Smooth muscle cell (in vitro differentiated cells): ENCODE measurements at regions not wholly inside any gene's neighbourhood (a gene's known extent, or its start where the extent isn't known, plus 50 kb on each side); places are given as distances from the start of the nearest gene placed in this dataset.

Experiments used
- DNase-seq: peaks from one replicate; lab custom pipeline; 2025; ENCODE audit not compliant: unreplicated experiment; lab: John Stamatoyannopoulos, UW
- H2AFZ ChIP-seq: fragments of 200-600 bp; sonication (generic); 2 replicates; pipeline ENCODE4 v1.6.0; 2016; ENCODE audit warnings: antibody characterized with exemption, low read depth, mild to moderate bottlenecking
- H3F3A ChIP-seq: fragments of 200-600 bp; sonication (generic); 2 replicates; pipeline ENCODE4 v1.6.0; 2017; ENCODE audit warnings: antibody characterized with exemption, low read depth
- H3K27ac ChIP-seq: fragments of 200-600 bp; sonication (generic); 2 replicates; pipeline ENCODE4 v1.5.1; 2016; ENCODE audit warnings: low read depth, mild to moderate bottlenecking
- H3K27me3 ChIP-seq: fragments of 200-600 bp; sonication (generic); 2 replicates; pipeline ENCODE4 v1.6.1; 2016; ENCODE audit warnings: low read depth, mild to moderate bottlenecking
- H3K36me3 ChIP-seq: fragments of 200-600 bp; sonication (generic); 2 replicates; pipeline ENCODE4 v1.5.1; 2016; ENCODE audit warnings: low read depth
- H3K4me1 ChIP-seq: fragments of 200-600 bp; sonication (generic); 2 replicates; pipeline ENCODE4 v1.5.1; 2016; ENCODE audit warnings: low read depth
- H3K4me2 ChIP-seq: fragments of 200-600 bp; sonication (generic); 2 replicates; pipeline ENCODE4 v1.6.0; 2016; ENCODE audit warnings: mild to moderate bottlenecking
- H3K4me3 ChIP-seq: fragments of 200-600 bp; sonication (generic); 2 replicates; pipeline ENCODE4 v1.5.1; 2016; ENCODE audit warnings: mild to moderate bottlenecking
- H3K79me2 ChIP-seq: fragments of 200-600 bp; sonication (generic); 2 replicates; pipeline ENCODE4 v1.6.0; 2016; ENCODE audit warnings: low read depth, mild to moderate bottlenecking
- H3K9ac ChIP-seq: fragments of 200-600 bp; sonication (generic); 2 replicates; pipeline ENCODE4 v1.6.0; 2016; ENCODE audit warnings: low read depth
- H3K9me3 ChIP-seq: fragments of 200-600 bp; sonication (generic); replicated peaks from 2 replicates; pipeline ENCODE4 v1.5.1; 2016; ENCODE audit warnings: low read depth
- H4K20me1 ChIP-seq: fragments of 200-600 bp; sonication (generic); 2 replicates; pipeline ENCODE4 v1.6.0; 2016; ENCODE audit warnings: low read depth
- CTCF ChIP-seq: fragments of 200-600 bp; sonication (generic); IDR thresholded peaks from 2 replicates; pipeline ENCODE4 v1.5.1; 2017; ENCODE audit warnings: borderline replicate concordance, mild to moderate bottlenecking, antibody characterized with exemption; ENCODE audit not compliant: insufficient read depth, poor library complexity, severe bottlenecking
- WGBS: methylation state at CpG from one replicate; pipeline ENCODE4 v1.1.7; 2016; ENCODE audit warnings: low lambda C conversion rate; 5-methylcytosine and 5-hydroxymethylcytosine counted together

- no peak overlapping the region for H3K9ac ChIP-seq
- H3K27ac ChIP-seq: no peak overlapping the region
- H3K27me3 ChIP-seq: no peaks in the 10 kb centered on the region
- H3K4me1 ChIP-seq: no peaks in the 10 kb centered on the region
- H2AFZ ChIP-seq: no peak overlapping the region
- H3F3A ChIP-seq: no peaks in the 10 kb centered on the region
- H3K36me3 ChIP-seq: no peaks in the 10 kb centered on the region
- no peaks in the 10 kb centered on the region for H3K9me3 ChIP-seq
- no peaks in the 10 kb centered on the region for H4K20me1 ChIP-seq
- no peaks in the 10 kb centered on the region for H3K79me2 ChIP-seq
- no peak for TF ChIP-seq CTCF
- H3K4me3 ChIP-seq: no peak overlapping the region
- H3K4me2 ChIP-seq: no peak overlapping the region
- no peak for DNase-seq
These were observed 434.2 kb upstream of the ONECUT1 start for GRCh38 chr15:53224371-53224770.

DNA sequence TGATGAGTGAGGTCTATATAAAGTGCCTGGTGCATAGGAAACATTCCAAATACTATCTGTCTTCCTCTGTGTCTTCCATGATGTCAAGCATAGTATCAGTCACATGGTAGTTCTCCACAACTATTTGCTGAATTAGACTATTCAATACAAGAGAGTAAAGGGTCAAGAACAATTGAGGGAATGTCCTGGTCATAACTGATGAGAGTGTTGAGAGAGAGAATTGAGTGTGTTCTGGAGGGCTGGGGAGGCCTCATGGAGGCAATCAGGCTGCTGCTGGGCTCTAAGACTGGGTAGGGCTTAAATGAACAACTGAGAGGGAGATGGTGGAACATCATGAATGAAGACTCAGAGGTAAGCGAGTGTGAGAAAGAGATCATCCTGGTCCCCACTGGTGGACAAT lies 433.7 kb upstream of the ONECUT1 start:
- Histone ChIP-seq H3F3A (no peaks in the 10 kb centered on the region), H4K20me1 (no peaks in the 10 kb centered on the region), H3K9me3 (no peaks in the 10 kb centered on the region), H3K27me3 (no peaks in the 10 kb centered on the region), H3K4me3 (no peak overlapping the region), H3K4me2 (no peak overlapping the region), H3K79me2 (no peaks in the 10 kb centered on the region), H3K27ac (no peak overlapping the region), H3K4me1 (no peaks in the 10 kb centered on the region), H2AFZ (no peak overlapping the region), H3K36me3 (no peaks in the 10 kb centered on the region), H3K9ac (no peak overlapping the region)
- no peak for TF ChIP-seq CTCF
- DNase-seq: no peak
- WGBS: 92% methylated on average over 1 of the region's 1 CpG

- WGBS: 91% methylated on average over 7 of the region's 7 CpGs
These were observed 428.8 kb upstream of the ONECUT1 start for GRCh38 chr15:53218666-53219580.

More at GRCh38 chr15:53218666-53219580, 428.8 kb upstream of the ONECUT1 start:
- H3K4me3 ChIP-seq: no peak overlapping the region
- no peak for TF ChIP-seq CTCF
- H3K4me1 ChIP-seq: no peaks in the 10 kb centered on the region
- no peak overlapping the region for H3K27ac ChIP-seq
- H3K36me3 ChIP-seq: no peaks in the 10 kb centered on the region
- no peaks in the 10 kb centered on the region for H3K9me3 ChIP-seq
- peaks cover 5% of the 10 kb centered on the region for H3K27me3 ChIP-seq
- no peak overlapping the region for H2AFZ ChIP-seq
- H3K4me2 ChIP-seq: no peak overlapping the region
- no peak overlapping the region for H3K9ac ChIP-seq
- no peaks in the 10 kb centered on the region for H3F3A ChIP-seq
- no peaks in the 10 kb centered on the region for H4K20me1 ChIP-seq
- DNase-seq: no peak
- H3K79me2 ChIP-seq: no peaks in the 10 kb centered on the region
